ENCODE measurements at regions not wholly inside any gene's neighbourhood (a gene's known extent, or its start where the extent isn't known, plus 50 kb on each side); places are given as distances from the start of the nearest gene placed in this dataset.
A peak's percentile ranks its signal among the peaks of the same experiment; 100 is the strongest.

DNA sequence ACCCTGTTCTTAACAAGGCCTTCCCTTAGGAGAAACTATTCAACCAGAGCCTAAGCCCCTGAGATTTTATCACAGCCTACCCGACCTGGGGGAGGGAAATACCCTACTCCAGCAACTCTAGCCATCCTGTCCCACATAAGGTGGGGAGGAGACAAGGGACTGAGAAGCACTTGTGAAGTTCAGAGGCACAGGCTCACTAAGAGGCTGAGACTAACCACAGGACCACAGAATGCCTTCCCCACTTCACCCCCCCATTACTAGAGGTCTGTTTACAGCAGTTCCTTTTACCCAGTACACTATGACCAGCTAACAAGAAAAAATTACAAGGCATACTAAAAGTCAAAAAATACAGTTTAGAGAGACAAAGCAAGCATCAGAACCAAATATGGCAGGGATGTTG is 86.8 kb downstream of the TEX35 start:
- Histone ChIP-seq H3K36me3 (ENCODE audit: control insufficient read depth, insufficient read depth, low read length) (no peaks in the 10 kb centered on the region), H2BK120ac (ENCODE audit: low read depth, low read length) (peak overlapping the region; percentile 21; the same call in 1 of the 2 replicates), H3K4me1 (ENCODE audit: control insufficient read depth, insufficient read depth, low read length) (no peaks in the 10 kb centered on the region), H2BK5ac (ENCODE audit: low read depth, low read length, poor library complexity, severe bottlenecking) (no peak overlapping the region), H4K20me1 (ENCODE audit: insufficient read depth, low read length) (no peaks in the 10 kb centered on the region), H3K4ac (ENCODE audit: low read depth, low read length) (peak overlapping the region; percentile 6; the same call in 1 of the 2 replicates), H2BK20ac (ENCODE audit: low read depth, low read length) (no peak overlapping the region), H4K5ac (ENCODE audit: low read depth, low read length) (no peak overlapping the region), H3K4me2 (ENCODE audit: low read depth, low read length) (no peak overlapping the region), H2AK5ac (ENCODE audit: low read depth, low read length) (no peak overlapping the region), H2BK15ac (ENCODE audit: low read depth, low read length) (no peak overlapping the region), H3K18ac (ENCODE audit: low read depth, low read length) (no peak overlapping the region), H2AK9ac (replicated peaks; ENCODE audit: low read depth, low read length, poor library complexity) (no peak overlapping the region), H3K9me3 (ENCODE audit: control insufficient read depth, insufficient read depth, low read length) (no peaks in the 10 kb centered on the region), H2AFZ (replicated peaks; ENCODE audit: low read length, poor library complexity) (peak overlapping the region; percentile 35), H3K9me1 (ENCODE audit: insufficient read depth, low read length) (no peaks in the 10 kb centered on the region), H3K27me3 (ENCODE audit: control insufficient read depth, insufficient read depth, low read length) (no peaks in the 10 kb centered on the region), H3K14ac (replicated peaks; ENCODE audit: low read depth, low read length) (no peak overlapping the region), H3K56ac (ENCODE audit: extremely low read depth, insufficient read depth, low read length) (no peak overlapping the region), H4K91ac (ENCODE audit: insufficient read depth, low read depth, low read length) (no peak overlapping the region; the same call in 1 of the 2 replicates), H3K79me1 (ENCODE audit: low read depth in 1 of 2, low read length in 2 of 2) (no peaks in the 10 kb centered on the region), H3K4me3 (ENCODE audit: insufficient read depth, low read depth, low read length) (no peak overlapping the region), H3K23ac (ENCODE audit: low read depth, low read length) (no peak overlapping the region; the same call in 1 of the 2 replicates), H3K9ac (ENCODE audit: low read depth, low read length) (no peak overlapping the region), H3K27ac (ENCODE audit: insufficient read depth, low read length) (no peak overlapping the region), H4K8ac (ENCODE audit: low read depth in 2 of 2, low read length in 2 of 2) (0 out of 4 replicates have a peak overlapping the region, but pooled peaks of 1 of the 2 experiments have one; percentile 31)
- ChIA-PET CTCF (no interaction called here), POLR2A (ENCODE audit: unreplicated experiment) (no interaction called here)
- DNase-seq (no peak), ATAC-seq (ENCODE audit: low read depth) (no peak)
- no CpG with 5 or more reads among the region's 1 CpG for WGBS, 2 experiments (ENCODE audit: extremely low coverage in 2 of 2, insufficient read length in 1 of 2)
- dilution Hi-C loops (cut with HindIII; ENCODE audit: low sequenced_read_pairs, unreplicated experiment) (no loop called here), in situ Hi-C loops (cut with MboI; ENCODE audit: low sequenced_read_pairs) (no loop called here), intact Hi-C loops (cut with micrococcal nuclease) (loop anchor here (5.0 kb wide), 1 partner anchor 642 kb away; no protein-coding TSS in a partner anchor)
- no TSS peak for BruUV-seq (replicated peaks)
- no peak for TF ChIP-seq MAFK (IDR thresholded peaks at IDR 0.05; ENCODE audit: low read depth, low read length)
